A549 (cell line): ENCODE measurements at regions not wholly inside any gene's neighbourhood (a gene's known extent, or its start where the extent isn't known, plus 50 kb on each side); places are given as distances from the start of the nearest gene placed in this dataset.

Experiments used
- POLR2A ChIP-seq: IDR thresholded peaks from 2 replicates; pipeline ENCODE4 v1.6.1; 2012; ENCODE audit warnings: mild to moderate bottlenecking, low read length
- RCOR1 ChIP-seq: fragments of 150-350 bp; IDR thresholded peaks from 2 replicates; pipeline ENCODE4 v1.6.1; 2014; ENCODE audit warnings: antibody characterized with exemption, low read length, low read depth
- RNF2 ChIP-seq: fragments of 200-600 bp; sonication (generic); IDR thresholded peaks from 2 replicates; pipeline ENCODE4 v1.6.1; 2016; ENCODE audit warnings: low read depth, mild to moderate bottlenecking, antibody characterized with exemption, moderate library complexity, borderline replicate concordance
- TF ChIP-seq, protein P1 (sequence below): fragments of >200 bp; sonication (Bioruptor Twin); formaldehyde crosslinking; IDR thresholded peaks from 3 replicates; pipeline ENCODE4 v1.5.1; 2016
- TF ChIP-seq, protein P2 (sequence below): fragments of 450-650 bp; IDR thresholded peaks from 2 replicates; pipeline ENCODE4 v1.6.1; 2014; ENCODE audit warnings: antibody characterized with exemption
- TF ChIP-seq, protein P3 (sequence below): IDR thresholded peaks from 2 replicates; pipeline ENCODE4 v1.6.1; 2012

DNA sequence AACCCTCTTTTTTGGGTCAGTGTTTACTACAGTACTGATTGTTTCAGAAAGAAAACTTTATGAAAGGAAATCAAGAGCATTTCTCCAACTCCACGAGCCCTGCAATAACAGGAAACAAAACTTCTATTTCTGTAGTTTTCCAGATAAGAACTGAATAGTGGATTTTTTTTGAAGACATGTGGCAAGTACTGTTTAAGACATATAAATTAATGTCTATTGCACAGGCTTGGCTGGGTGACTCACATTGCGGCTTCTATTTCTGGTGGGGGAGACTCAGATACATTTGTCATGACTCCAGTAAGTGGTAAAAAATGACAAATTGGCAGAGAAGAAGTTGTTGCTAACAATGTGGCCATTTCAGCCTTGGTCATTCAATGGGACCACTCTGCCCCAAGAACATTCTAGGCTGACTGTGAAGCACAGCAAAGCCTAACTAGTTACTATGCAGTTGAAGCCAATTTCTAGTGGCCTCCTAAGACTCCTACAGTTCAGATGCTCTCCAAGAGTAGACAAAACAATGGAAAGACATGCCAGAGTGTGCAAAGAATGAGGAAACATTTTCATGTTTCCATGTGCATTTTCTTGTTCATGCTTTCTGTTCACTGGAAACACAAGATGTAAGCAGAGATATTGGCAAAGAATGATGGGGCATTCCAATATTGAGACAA, 200.9 kb downstream of the EDN1 start:
- TF ChIP-seq, protein P1, sequence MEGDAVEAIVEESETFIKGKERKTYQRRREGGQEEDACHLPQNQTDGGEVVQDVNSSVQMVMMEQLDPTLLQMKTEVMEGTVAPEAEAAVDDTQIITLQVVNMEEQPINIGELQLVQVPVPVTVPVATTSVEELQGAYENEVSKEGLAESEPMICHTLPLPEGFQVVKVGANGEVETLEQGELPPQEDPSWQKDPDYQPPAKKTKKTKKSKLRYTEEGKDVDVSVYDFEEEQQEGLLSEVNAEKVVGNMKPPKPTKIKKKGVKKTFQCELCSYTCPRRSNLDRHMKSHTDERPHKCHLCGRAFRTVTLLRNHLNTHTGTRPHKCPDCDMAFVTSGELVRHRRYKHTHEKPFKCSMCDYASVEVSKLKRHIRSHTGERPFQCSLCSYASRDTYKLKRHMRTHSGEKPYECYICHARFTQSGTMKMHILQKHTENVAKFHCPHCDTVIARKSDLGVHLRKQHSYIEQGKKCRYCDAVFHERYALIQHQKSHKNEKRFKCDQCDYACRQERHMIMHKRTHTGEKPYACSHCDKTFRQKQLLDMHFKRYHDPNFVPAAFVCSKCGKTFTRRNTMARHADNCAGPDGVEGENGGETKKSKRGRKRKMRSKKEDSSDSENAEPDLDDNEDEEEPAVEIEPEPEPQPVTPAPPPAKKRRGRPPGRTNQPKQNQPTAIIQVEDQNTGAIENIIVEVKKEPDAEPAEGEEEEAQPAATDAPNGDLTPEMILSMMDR, result no peak
- no peak for TF ChIP-seq RNF2
- TF ChIP-seq, protein P2, sequence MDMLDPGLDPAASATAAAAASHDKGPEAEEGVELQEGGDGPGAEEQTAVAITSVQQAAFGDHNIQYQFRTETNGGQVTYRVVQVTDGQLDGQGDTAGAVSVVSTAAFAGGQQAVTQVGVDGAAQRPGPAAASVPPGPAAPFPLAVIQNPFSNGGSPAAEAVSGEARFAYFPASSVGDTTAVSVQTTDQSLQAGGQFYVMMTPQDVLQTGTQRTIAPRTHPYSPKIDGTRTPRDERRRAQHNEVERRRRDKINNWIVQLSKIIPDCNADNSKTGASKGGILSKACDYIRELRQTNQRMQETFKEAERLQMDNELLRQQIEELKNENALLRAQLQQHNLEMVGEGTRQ, result no peak
- TF ChIP-seq POLR2A, result no peak
- TF ChIP-seq RCOR1, result no peak
- TF ChIP-seq, protein P3, sequence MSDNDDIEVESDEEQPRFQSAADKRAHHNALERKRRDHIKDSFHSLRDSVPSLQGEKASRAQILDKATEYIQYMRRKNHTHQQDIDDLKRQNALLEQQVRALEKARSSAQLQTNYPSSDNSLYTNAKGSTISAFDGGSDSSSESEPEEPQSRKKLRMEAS, result peak; percentile 56; the same call in 1 of the 2 replicates
